ENCODE measurements at regions not wholly inside any gene's neighbourhood (a gene's known extent, or its start where the extent isn't known, plus 50 kb on each side); places are given as distances from the start of the nearest gene placed in this dataset.

GRCh38 chr2:744088-744487 lies 66.9 kb upstream of the TMEM18 start:
- no peak for DNase-seq (ENCODE audit: low read depth)
- TF ChIP-seq CTCF (IDR thresholded peaks at IDR 0.05; ENCODE audit: low read length, missing control alignments) = no peak
- H3K4me3 ChIP-seq (replicated peaks; ENCODE audit: low read depth, low read length) = no peak overlapping the region

- H3K4me3 ChIP-seq (replicated peaks; ENCODE audit: low read depth, low read length) = no peak overlapping the region
- no peak for DNase-seq (ENCODE audit: low read depth)
- no peak for TF ChIP-seq CTCF (IDR thresholded peaks at IDR 0.05; ENCODE audit: low read length, missing control alignments)
Observed at GRCh38 chr2:742221-742620, 65.0 kb upstream of the TMEM18 start.

- peak overlapping the region; percentile 52 for H3K4me3 ChIP-seq (replicated peaks; ENCODE audit: low read depth, low read length)
- DNase-seq (ENCODE audit: low read depth) = no peak
- TF ChIP-seq CTCF (IDR thresholded peaks at IDR 0.05; ENCODE audit: low read length, missing control alignments) = no peak
Observed at GRCh38 chr2:741195-741496, 63.9 kb upstream of the TMEM18 start.

- peak overlapping the region; percentile 52 for H3K4me3 ChIP-seq (replicated peaks; ENCODE audit: low read depth, low read length)
- DNase-seq (ENCODE audit: low read depth) = peak; percentile 84
Observed at GRCh38 chr2:740322-741194, 63.4 kb upstream of the TMEM18 start.

GRCh38 chr2:739864-740321 lies 62.7 kb upstream of the TMEM18 start:
- DNase-seq (ENCODE audit: low read depth) = peak; percentile 30
- peak overlapping the region; percentile 52 for H3K4me3 ChIP-seq (replicated peaks; ENCODE audit: low read depth, low read length)

GRCh38 chr2:736939-737338 lies 59.7 kb upstream of the TMEM18 start:
- no peak for DNase-seq (ENCODE audit: low read depth)
- no peak overlapping the region for H3K4me3 ChIP-seq (replicated peaks; ENCODE audit: low read depth, low read length)
- TF ChIP-seq CTCF (IDR thresholded peaks at IDR 0.05; ENCODE audit: low read length, missing control alignments) = no peak

- H3K4me3 ChIP-seq (replicated peaks; ENCODE audit: low read depth, low read length) = no peak overlapping the region
- DNase-seq (ENCODE audit: low read depth) = no peak
- no peak for TF ChIP-seq CTCF (IDR thresholded peaks at IDR 0.05; ENCODE audit: low read length, missing control alignments)
Observed at GRCh38 chr2:735670-736218, 58.5 kb upstream of the TMEM18 start.

GRCh38 chr2:734496-734895 lies 57.3 kb upstream of the TMEM18 start:
- TF ChIP-seq CTCF (IDR thresholded peaks at IDR 0.05; ENCODE audit: low read length, missing control alignments) = no peak
- no peak overlapping the region for H3K4me3 ChIP-seq (replicated peaks; ENCODE audit: low read depth, low read length)
- no peak for DNase-seq (ENCODE audit: low read depth)
